GM08714 (cell line): ENCODE measurements at regions not wholly inside any gene's neighbourhood (a gene's known extent, or its start where the extent isn't known, plus 50 kb on each side); places are given as distances from the start of the nearest gene placed in this dataset.

Experiments used
- H3K4me3 ChIP-seq: fragments of 200-500 bp; sonication (Bioruptor generic); 2 replicates; pipeline ENCODE4 v1.5.1; 2014; ENCODE audit warnings: mild to moderate bottlenecking, low read length, inconsistent platforms
- ZNF274 ChIP-seq: IDR thresholded peaks from 2 replicates; pipeline ENCODE4 v1.6.1; 2012; ENCODE audit warnings: mild to moderate bottlenecking, low read depth, low read length

DNA sequence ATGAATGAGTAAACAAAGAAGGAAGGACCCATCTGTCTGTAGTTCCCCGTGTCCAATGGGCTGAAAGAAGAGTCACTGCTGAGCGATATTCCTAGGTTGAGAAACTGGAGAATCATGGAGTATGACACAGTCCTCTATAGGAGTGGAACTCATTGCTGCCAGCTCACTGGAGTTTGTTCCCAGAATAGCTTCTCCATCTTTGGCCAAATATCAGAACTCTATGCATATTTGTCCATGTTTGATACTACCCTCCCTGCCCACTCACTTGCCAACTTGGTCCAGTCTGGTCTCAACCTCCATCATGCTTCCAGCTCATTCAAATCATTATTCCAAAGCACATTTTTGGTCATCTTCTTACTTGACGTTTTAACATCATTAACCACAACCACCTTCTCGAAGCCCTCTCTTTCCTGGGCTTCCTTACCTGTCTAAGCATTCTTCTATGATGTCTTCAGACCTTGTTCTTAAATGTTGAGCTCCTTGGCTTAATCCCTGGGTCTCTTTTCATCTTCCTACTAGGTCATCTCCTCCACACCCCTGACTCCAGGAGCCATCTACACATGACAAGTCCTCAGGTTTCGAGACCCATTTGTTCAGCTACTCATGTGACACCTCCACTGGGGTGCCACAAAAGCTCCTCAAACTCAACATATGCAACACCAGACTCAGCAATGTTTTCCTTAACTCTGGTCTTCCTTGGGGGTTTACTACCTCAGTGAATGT lies 221.6 kb downstream of the MYCN start:
- no peak overlapping the region for H3K4me3 ChIP-seq
- TF ChIP-seq ZNF274 = no peak

GRCh38 chr2:16161085-16161565 lies 220.8 kb downstream of the MYCN start:
- H3K4me3 ChIP-seq = no peak overlapping the region

GRCh38 chr2:16160281-16161084 lies 220.1 kb downstream of the MYCN start:
- H3K4me3 ChIP-seq = no peak overlapping the region
- no peak for TF ChIP-seq ZNF274

More at GRCh38 chr2:16161085-16161565, 220.8 kb downstream of the MYCN start:
- TF ChIP-seq ZNF274 = no peak

DNA sequence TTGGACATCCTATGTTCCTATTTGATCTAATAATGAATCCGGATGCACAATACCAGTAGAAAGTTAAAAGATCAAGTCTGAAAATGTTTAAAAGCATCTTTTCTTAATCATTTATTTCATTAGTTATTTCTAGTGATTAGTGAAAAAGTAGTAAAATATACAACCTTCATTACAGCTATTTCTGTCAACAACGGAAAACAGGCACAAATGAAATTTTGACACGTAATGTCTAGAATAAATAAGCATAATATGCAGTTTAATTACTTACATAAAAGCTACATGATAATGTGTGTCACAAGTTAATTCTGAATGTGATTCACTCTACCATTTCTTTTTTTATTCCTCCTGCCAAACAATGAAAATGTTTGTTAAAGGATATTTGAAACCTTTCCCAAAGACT lies 216.1 kb downstream of the MYCN start:
- H3K4me3 ChIP-seq = no peak overlapping the region
- no peak for TF ChIP-seq ZNF274

GRCh38 chr2:16155766-16156165 lies 215.4 kb downstream of the MYCN start:
- no peak overlapping the region for H3K4me3 ChIP-seq
- TF ChIP-seq ZNF274 = no peak

GRCh38 chr2:16155366-16155765 lies 215.0 kb downstream of the MYCN start:
- no peak overlapping the region for H3K4me3 ChIP-seq
- no peak for TF ChIP-seq ZNF274

- no peak overlapping the region for H3K4me3 ChIP-seq
- no peak for TF ChIP-seq ZNF274
Observed at GRCh38 chr2:16154501-16155280, 214.3 kb downstream of the MYCN start.

- TF ChIP-seq ZNF274 = no peak
- H3K4me3 ChIP-seq = no peak overlapping the region
Observed at GRCh38 chr2:16154061-16154460, 213.7 kb downstream of the MYCN start.

DNA sequence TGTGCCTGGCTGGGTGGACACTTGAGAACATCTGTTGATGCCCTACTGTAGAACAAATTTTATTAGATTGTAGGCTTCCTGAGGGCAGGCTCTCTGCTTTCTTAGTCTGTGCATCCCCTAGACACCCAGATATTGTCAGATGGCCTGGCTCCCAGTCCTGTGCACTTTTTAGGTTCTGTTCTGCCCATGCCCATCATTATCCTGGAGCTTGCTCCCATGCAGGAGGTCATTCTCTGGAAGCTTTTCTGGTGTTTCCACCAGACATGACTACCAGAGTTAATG lies 213.3 kb downstream of the MYCN start:
- TF ChIP-seq ZNF274 = no peak
- no peak overlapping the region for H3K4me3 ChIP-seq

GRCh38 chr2:16152928-16153753 lies 212.8 kb downstream of the MYCN start:
- no peak for TF ChIP-seq ZNF274
- H3K4me3 ChIP-seq = no peak overlapping the region

- no peak overlapping the region for H3K4me3 ChIP-seq
- no peak for TF ChIP-seq ZNF274
Observed at GRCh38 chr2:16152071-16152927, 211.9 kb downstream of the MYCN start.

GRCh38 chr2:16151651-16152050 lies 211.3 kb downstream of the MYCN start:
- no peak for TF ChIP-seq ZNF274
- H3K4me3 ChIP-seq = no peak overlapping the region

GRCh38 chr2:16151281-16151570 lies 210.9 kb downstream of the MYCN start:
- H3K4me3 ChIP-seq = no peak overlapping the region
- TF ChIP-seq ZNF274 = no peak
